Testis (tissue), 2 donors: ENCODE measurements at regions not wholly inside any gene's neighbourhood (a gene's known extent, or its start where the extent isn't known, plus 50 kb on each side); places are given as distances from the start of the nearest gene placed in this dataset.

Experiments
- DNase-seq: peaks from one replicate; pipeline ENCODE4 v3.0.0-alpha.2; 2019
- H3K27ac ChIP-seq, 2 donors: fragments of 200-600 bp; sonication (generic); one replicate each; pipeline ENCODE4 v1.5.1; 2019
- H3K27me3 ChIP-seq: fragments of 200-600 bp; sonication (generic); one replicate; pipeline ENCODE4 v1.5.1; 2019
- H3K36me3 ChIP-seq: fragments of 200-600 bp; sonication (generic); one replicate; pipeline ENCODE4 v1.5.1; 2017; ENCODE audit warnings: low read depth; ENCODE audit errors: missing control alignments
- H3K4me1 ChIP-seq: fragments of 200-600 bp; sonication (generic); one replicate; pipeline ENCODE4 v1.5.1; 2019
- H3K4me3 ChIP-seq, 2 donors: fragments of 200-600 bp; sonication (generic); one replicate each; pipeline ENCODE4 v1.5.1; 2017 to 2019
- H3K9me3 ChIP-seq: fragments of 200-600 bp; sonication (generic); one replicate; pipeline ENCODE4 v1.5.1; 2017
- POLR2A ChIP-seq: fragments of 450-650 bp; IDR thresholded peaks from one replicate; pipeline ENCODE4 v1.6.1; 2017; ENCODE audit warnings: antibody characterized with exemption, mild to moderate bottlenecking, moderate library complexity
- WGBS, 2 donors: methylation state at CpG; one replicate each; pipeline ENCODE4 v1.1.5; 2018; 5-methylcytosine and 5-hydroxymethylcytosine counted together
- intact Hi-C: fragments of 100-400 bp; cut with DNase I; formaldehyde crosslinking; loops from one replicate; pipeline ENCODE4 v1.15.1; 2023; ENCODE audit warnings: low total_unique reads
- TF ChIP-seq, protein P1 (sequence below), 3 experiments: fragments of 450-650 bp in 2 of 3; fragments of 200-600 bp in 1 of 3; sonication (generic) in 1 of 3; IDR thresholded peaks; one replicate each; pipeline ENCODE4 v1.5.1; 2016 to 2019; ENCODE audit warnings: antibody characterized with exemption in 3 of 3, mild to moderate bottlenecking in 2 of 3, moderate library complexity in 1 of 3

DNA sequence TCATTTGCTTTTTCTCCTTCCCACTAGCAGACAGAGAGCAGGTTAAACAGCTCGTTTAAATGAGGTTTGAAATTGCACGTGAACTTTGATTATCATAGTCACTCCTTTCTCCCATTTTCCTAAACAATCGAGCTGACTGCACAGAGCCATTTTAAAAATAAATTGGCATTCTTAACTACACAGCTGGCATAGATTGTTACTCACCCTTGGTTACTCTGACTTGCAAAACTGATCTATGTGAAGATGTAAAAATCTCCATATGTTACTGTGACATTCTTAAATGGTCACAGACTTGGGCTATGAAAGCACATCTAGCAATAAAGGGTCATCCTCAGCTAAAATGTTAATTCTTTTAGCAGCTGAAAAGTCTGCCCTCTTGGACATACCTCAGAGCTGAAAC lies 368.5 kb downstream of the DTWD2 start:
- no peaks in the 10 kb centered on the region for H3K4me1 ChIP-seq
- DNase-seq = no peak
- no peaks in the 10 kb centered on the region for H3K36me3 ChIP-seq
- H3K27ac ChIP-seq = no peak overlapping the region
- TF ChIP-seq, protein P1, sequence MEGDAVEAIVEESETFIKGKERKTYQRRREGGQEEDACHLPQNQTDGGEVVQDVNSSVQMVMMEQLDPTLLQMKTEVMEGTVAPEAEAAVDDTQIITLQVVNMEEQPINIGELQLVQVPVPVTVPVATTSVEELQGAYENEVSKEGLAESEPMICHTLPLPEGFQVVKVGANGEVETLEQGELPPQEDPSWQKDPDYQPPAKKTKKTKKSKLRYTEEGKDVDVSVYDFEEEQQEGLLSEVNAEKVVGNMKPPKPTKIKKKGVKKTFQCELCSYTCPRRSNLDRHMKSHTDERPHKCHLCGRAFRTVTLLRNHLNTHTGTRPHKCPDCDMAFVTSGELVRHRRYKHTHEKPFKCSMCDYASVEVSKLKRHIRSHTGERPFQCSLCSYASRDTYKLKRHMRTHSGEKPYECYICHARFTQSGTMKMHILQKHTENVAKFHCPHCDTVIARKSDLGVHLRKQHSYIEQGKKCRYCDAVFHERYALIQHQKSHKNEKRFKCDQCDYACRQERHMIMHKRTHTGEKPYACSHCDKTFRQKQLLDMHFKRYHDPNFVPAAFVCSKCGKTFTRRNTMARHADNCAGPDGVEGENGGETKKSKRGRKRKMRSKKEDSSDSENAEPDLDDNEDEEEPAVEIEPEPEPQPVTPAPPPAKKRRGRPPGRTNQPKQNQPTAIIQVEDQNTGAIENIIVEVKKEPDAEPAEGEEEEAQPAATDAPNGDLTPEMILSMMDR (IDR thresholded peaks at IDR 0.05) = no peak
- TF ChIP-seq POLR2A = no peak
- no peaks in the 10 kb centered on the region for H3K27me3 ChIP-seq
- intact Hi-C loops = no loop called here
- no peaks in the 10 kb centered on the region for H3K9me3 ChIP-seq
- WGBS, 2 donors = 47 to 51% methylated on average over 3 of the region's 3 CpGs
- no peak overlapping the region for H3K4me3 ChIP-seq

DNA sequence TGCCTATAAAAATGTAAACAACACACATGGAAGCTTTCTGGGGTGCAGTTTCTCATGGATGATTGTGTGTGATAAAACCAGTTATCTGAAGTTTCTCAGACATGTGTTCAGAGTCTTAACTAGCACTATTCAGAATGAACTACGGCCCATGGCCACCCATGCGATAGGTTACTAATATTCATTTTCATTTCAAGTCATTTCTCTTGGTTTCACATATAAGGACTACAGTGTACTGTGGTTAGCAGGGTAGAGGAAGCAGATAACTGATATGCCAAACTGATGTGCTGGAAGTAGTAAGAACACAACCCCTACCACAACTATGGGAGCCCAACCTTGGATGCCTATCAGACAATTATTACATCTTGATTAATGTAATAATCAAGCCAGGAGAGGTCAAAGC lies 372.1 kb downstream of the DTWD2 start:
- Histone ChIP-seq H3K4me1 (no peaks in the 10 kb centered on the region), H3K27ac (no peak overlapping the region), H3K9me3 (no peaks in the 10 kb centered on the region), H3K27me3 (no peaks in the 10 kb centered on the region), H3K4me3 (no peak overlapping the region), H3K36me3 (no peaks in the 10 kb centered on the region)
- TF ChIP-seq, protein P1 (IDR thresholded peaks at IDR 0.05) = no peak
- no peak for TF ChIP-seq POLR2A
- DNase-seq = no peak
- 44 to 46% methylated on average over 2 of the region's 2 CpGs for WGBS, 2 donors
- intact Hi-C loops = no loop called here

DNA sequence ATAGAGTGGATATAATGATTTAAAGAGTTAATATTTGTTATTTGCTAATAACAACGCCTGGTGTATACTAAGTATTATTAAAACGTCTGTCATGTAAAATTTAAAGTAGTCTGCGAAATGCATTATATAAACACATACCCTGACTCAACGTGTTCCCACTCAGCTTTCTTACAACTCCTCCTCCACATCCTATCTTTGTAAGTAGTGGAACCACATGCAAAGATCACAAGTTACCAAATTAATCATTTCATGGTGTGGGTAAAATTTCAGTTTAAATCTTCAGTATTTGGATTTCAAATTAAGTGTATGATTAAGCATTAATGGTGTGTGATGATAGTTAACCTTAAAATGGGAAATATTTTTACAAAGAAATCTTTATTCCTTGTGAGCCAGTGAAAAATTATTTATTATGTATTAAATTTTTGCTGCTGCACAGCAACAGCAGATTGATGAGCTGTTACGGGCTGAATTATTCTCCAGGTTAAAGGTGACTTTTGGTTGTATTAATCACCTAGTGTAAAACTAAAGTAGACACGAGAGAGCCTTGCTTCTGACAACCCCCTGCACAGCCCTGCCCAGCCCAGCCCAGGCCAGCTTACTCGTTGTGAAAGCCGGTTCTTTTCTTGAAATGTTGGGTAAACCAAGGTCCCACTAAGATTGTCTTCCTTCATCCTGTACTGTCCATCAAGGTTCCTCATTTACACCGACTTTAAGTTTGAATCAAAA lies 373.5 kb downstream of the DTWD2 start:
- Histone ChIP-seq H3K9me3 (no peaks in the 10 kb centered on the region), H3K4me1 (no peaks in the 10 kb centered on the region), H3K27ac (no peak overlapping the region), H3K27me3 (no peaks in the 10 kb centered on the region), H3K36me3 (no peaks in the 10 kb centered on the region), H3K4me3 (no peak overlapping the region)
- no peak for DNase-seq
- 60 to 62% methylated on average over 9 of the region's 9 CpGs for WGBS, 2 donors
- intact Hi-C loops = no loop called here
- TF ChIP-seq POLR2A = no peak
- TF ChIP-seq, protein P1 (IDR thresholded peaks at IDR 0.05) = no peak

DNA sequence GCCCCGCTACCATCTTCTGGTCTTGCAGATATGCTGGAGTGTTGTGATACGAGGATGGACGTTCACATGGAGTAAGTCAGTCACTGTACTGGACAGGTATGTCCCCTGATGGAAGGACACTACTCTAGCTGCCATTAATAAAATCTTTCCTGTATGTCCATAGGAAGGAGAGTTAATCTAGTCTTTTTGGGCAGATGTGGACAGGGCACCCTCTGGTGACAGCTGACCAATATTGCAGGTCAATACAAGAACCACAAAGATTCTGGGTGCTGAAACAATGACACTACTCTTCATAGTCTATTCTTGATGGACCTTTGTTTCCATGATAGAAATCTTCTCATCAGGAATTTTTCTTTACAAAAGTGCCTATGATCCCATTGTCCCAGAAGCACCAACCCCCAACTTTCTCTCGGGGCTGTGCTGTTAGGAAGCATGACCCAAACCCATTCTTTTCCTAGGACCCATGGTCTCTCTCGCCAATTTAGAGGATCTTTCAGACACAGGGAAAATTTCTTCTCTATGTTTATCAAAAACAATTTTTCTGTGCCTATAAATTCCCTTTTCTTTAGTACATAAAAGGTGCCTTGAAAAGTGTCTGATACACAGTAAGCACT lies 376.9 kb downstream of the DTWD2 start:
- H3K9me3 ChIP-seq = no peaks in the 10 kb centered on the region
- WGBS, 2 donors = 88 to 97% methylated on average over 5 of the region's 5 CpGs
- no peaks in the 10 kb centered on the region for H3K36me3 ChIP-seq
- TF ChIP-seq, protein P1 (IDR thresholded peaks at IDR 0.05) = peak in 2 of 3 experiments; percentile 32 to 42
- no peak for TF ChIP-seq POLR2A
- peak; percentile 58 for DNase-seq
- intact Hi-C loops = no loop called here
- H3K4me1 ChIP-seq = no peaks in the 10 kb centered on the region
- no peak overlapping the region for H3K4me3 ChIP-seq
- no peak overlapping the region for H3K27ac ChIP-seq
- no peaks in the 10 kb centered on the region for H3K27me3 ChIP-seq

DNA sequence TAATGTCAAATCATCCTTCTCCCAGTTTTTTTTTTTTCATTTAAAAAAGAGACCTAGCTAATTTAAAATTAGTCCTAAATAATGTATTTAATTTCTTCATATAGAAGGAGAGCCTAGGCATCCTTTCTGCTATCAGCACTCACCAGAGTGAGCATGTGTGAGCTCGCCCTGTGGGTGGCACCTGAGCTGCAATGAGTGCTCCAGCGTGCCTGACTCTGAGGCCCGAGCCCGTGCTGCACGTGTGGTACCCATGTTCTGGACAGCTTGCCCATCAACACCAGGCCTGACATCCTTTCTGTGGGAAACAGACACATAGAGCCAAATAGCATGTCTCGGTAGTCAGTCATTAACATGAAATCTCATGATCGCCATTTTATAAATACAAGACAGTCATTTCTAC lies 381.4 kb downstream of the DTWD2 start:
- H3K4me1 ChIP-seq = no peaks in the 10 kb centered on the region
- H3K9me3 ChIP-seq = no peaks in the 10 kb centered on the region
- no peak for TF ChIP-seq POLR2A
- TF ChIP-seq, protein P1 (IDR thresholded peaks at IDR 0.05) = no peak
- intact Hi-C loops = no loop called here
- no peak overlapping the region for H3K27ac ChIP-seq
- no peaks in the 10 kb centered on the region for H3K36me3 ChIP-seq
- H3K4me3 ChIP-seq = no peak overlapping the region
- WGBS, 2 donors = 88 to 91% methylated on average over 7 of the region's 7 CpGs
- no peak for DNase-seq
- no peaks in the 10 kb centered on the region for H3K27me3 ChIP-seq
